22Rv1 (cell line): ENCODE measurements at regions not wholly inside any gene's neighbourhood (a gene's known extent, or its start where the extent isn't known, plus 50 kb on each side); places are given as distances from the start of the nearest gene placed in this dataset.

Experiments used
- ZFX ChIP-seq: fragments of 450-650 bp; IDR thresholded peaks from 2 replicates; pipeline ENCODE4 v1.6.1; 2017; ENCODE audit warnings: antibody characterized with exemption, borderline replicate concordance
- TF ChIP-seq, protein P1 (sequence below): fragments of 450-650 bp; IDR thresholded peaks from 2 replicates; pipeline ENCODE4 v1.5.1; 2017; ENCODE audit warnings: mild to moderate bottlenecking

- TF ChIP-seq, protein P1, sequence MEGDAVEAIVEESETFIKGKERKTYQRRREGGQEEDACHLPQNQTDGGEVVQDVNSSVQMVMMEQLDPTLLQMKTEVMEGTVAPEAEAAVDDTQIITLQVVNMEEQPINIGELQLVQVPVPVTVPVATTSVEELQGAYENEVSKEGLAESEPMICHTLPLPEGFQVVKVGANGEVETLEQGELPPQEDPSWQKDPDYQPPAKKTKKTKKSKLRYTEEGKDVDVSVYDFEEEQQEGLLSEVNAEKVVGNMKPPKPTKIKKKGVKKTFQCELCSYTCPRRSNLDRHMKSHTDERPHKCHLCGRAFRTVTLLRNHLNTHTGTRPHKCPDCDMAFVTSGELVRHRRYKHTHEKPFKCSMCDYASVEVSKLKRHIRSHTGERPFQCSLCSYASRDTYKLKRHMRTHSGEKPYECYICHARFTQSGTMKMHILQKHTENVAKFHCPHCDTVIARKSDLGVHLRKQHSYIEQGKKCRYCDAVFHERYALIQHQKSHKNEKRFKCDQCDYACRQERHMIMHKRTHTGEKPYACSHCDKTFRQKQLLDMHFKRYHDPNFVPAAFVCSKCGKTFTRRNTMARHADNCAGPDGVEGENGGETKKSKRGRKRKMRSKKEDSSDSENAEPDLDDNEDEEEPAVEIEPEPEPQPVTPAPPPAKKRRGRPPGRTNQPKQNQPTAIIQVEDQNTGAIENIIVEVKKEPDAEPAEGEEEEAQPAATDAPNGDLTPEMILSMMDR = no peak
- TF ChIP-seq ZFX = no peak
Measured at GRCh38 chr11:19555266-19555665, 157.4 kb upstream of the NAV2 start.
